Kidney (tissue), 13 donors: ENCODE measurements at regions not wholly inside any gene's neighbourhood (a gene's known extent, or its start where the extent isn't known, plus 50 kb on each side); places are given as distances from the start of the nearest gene placed in this dataset.

ENCODE experiments used
- DNase-seq, 5 donors: peaks; one replicate each; pipeline ENCODE4 v3.0.0-alpha.2; 2013 to 2020
- FAIRE-seq: peaks from 2 replicates; lab custom pipeline; 2012; peaks lifted over from hg19 to GRCh38; lab: Jason Lieb, UNC
- H3K27ac ChIP-seq, 2 donors: one replicate each; pipeline ENCODE4 v1.7.0; 2013; ENCODE audit warnings: low read depth in 2 of 2, low read length in 2 of 2, inconsistent platforms in 1 of 2
- H3K27me3 ChIP-seq: one replicate; pipeline ENCODE4 v1.7.1; 2013; ENCODE audit warnings: low read length, inconsistent platforms; ENCODE audit not compliant: control insufficient read depth, insufficient read depth
- H3K36me3 ChIP-seq, 3 donors: one replicate each; pipeline versions ENCODE4 v1.7.0 to v1.7.1; 2013; ENCODE audit warnings: low read length in 3 of 3, control low read depth in 1 of 3, inconsistent platforms in 1 of 3; ENCODE audit not compliant: insufficient read depth in 3 of 3, control insufficient read depth in 2 of 3
- H3K4me1 ChIP-seq, 3 donors: one replicate each; pipeline versions ENCODE4 v1.7.0 to v1.7.1; 2013; ENCODE audit warnings: low read length in 3 of 3, inconsistent platforms in 1 of 3, low read depth in 1 of 3; ENCODE audit not compliant: control insufficient read depth in 2 of 3, insufficient read depth in 2 of 3
- H3K4me3 ChIP-seq, 3 donors: one replicate each; pipeline versions ENCODE4 v1.7.0 to v1.8.1; 2013; ENCODE audit warnings: low read length in 3 of 3, control low read depth in 1 of 3, inconsistent platforms in 1 of 3
- H3K9ac ChIP-seq, 3 donors: one replicate each; pipeline versions ENCODE4 v1.7.0 to v1.7.1; 2013; ENCODE audit warnings: low read length in 3 of 3, control low read depth in 1 of 3, inconsistent platforms in 1 of 3
- H3K9me3 ChIP-seq, 3 donors: one replicate each; pipeline versions ENCODE4 v1.7.0 to v1.7.1; 2013; ENCODE audit warnings: low read length in 3 of 3, control low read depth in 1 of 3, inconsistent platforms in 1 of 3; ENCODE audit not compliant: control insufficient read depth in 2 of 3, insufficient read depth in 1 of 3
- intact Hi-C: fragments of 100-400 bp; cut with DNase I; formaldehyde crosslinking; loops from one replicate; pipeline ENCODE4 v1.11.1; 2022
- TF ChIP-seq, protein P1 (sequence below): IDR thresholded peaks from 3 replicates; pipeline ENCODE4 v1.5.1; 2012; ENCODE audit warnings: mild to moderate bottlenecking, moderate library complexity, borderline replicate concordance; ENCODE audit not compliant: insufficient read depth; ENCODE audit errors: extremely low read depth
- donor health status: control.
- donor health status: control.
- donor health status: control.
- donor health status: control.
- donor health status: control.
- donor health status: DM: yes; HTN: yes; CAD: no.
- donor health status: Normal renal cell carcinoma (clear cell type).

- Histone ChIP-seq H3K4me3 (no peak overlapping the region), H3K27ac (no peak overlapping the region), H3K36me3 (no peaks in the 10 kb centered on the region), H3K27me3 (no peaks in the 10 kb centered on the region), H3K9me3 (no peaks in the 10 kb centered on the region), H3K4me1 (peaks cover 0 to 2% (median 0%) of the 10 kb centered on the region in 3 donors), H3K9ac (no peak overlapping the region)
- DNase-seq (no peak), FAIRE-seq (no peak)
- TF ChIP-seq, protein P1, sequence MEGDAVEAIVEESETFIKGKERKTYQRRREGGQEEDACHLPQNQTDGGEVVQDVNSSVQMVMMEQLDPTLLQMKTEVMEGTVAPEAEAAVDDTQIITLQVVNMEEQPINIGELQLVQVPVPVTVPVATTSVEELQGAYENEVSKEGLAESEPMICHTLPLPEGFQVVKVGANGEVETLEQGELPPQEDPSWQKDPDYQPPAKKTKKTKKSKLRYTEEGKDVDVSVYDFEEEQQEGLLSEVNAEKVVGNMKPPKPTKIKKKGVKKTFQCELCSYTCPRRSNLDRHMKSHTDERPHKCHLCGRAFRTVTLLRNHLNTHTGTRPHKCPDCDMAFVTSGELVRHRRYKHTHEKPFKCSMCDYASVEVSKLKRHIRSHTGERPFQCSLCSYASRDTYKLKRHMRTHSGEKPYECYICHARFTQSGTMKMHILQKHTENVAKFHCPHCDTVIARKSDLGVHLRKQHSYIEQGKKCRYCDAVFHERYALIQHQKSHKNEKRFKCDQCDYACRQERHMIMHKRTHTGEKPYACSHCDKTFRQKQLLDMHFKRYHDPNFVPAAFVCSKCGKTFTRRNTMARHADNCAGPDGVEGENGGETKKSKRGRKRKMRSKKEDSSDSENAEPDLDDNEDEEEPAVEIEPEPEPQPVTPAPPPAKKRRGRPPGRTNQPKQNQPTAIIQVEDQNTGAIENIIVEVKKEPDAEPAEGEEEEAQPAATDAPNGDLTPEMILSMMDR, result no peak
- intact Hi-C loops, result no loop called here
Measured at GRCh38 chr3:156770699-156771414, 55.3 kb upstream of the LEKR1 start.

GRCh38 chr3:156772588-156773206 is 53.5 kb upstream of the LEKR1 start:
- Histone ChIP-seq H3K9ac (no peak overlapping the region), H3K36me3 (no peaks in the 10 kb centered on the region), H3K9me3 (no peaks in the 10 kb centered on the region), H3K27ac (no peak overlapping the region), H3K4me1 (peaks cover 0 to 2% (median 0%) of the 10 kb centered on the region in 3 donors), H3K27me3 (no peaks in the 10 kb centered on the region), H3K4me3 (no peak overlapping the region)
- TF ChIP-seq, protein P1, result no peak
- intact Hi-C loops, result no loop called here
- FAIRE-seq, result no peak
- DNase-seq, result peak in 1 of 5 donors; percentile 51

DNA sequence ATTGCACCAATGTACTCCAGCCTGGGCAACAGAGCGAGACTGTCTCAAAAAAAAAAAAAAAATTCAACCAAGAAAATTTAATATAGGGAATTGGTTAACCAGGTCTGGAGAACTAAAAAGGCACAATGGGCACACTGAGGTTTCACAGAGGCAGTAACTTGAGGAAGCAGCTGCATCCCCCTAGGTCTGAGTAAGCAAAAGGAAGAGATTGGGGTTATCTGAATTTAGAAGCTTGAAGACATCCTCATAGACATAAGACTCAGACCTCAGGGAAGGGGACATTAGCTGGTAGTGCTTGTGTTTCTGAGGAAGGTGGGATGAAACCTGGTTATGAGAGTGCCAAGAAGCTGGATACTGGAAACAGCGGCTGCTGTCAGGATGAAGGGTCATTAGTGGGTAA is 50.1 kb upstream of the LEKR1 start:
- H3K27me3 ChIP-seq, result no peaks in the 10 kb centered on the region
- intact Hi-C loops, result no loop called here
- peaks cover 0 to 2% (median 0%) of the 10 kb centered on the region in 3 donors for H3K4me1 ChIP-seq
- TF ChIP-seq, protein P1, result no peak
- DNase-seq, result no peak
- no peak overlapping the region for H3K4me3 ChIP-seq
- no peak overlapping the region for H3K9ac ChIP-seq
- no peak overlapping the region for H3K27ac ChIP-seq
- H3K36me3 ChIP-seq, result no peaks in the 10 kb centered on the region
- no peak for FAIRE-seq
- H3K9me3 ChIP-seq, result no peaks in the 10 kb centered on the region
